Duodenal mucosa (tissue), 2 donors: ENCODE measurements at regions not wholly inside any gene's neighbourhood (a gene's known extent, or its start where the extent isn't known, plus 50 kb on each side); places are given as distances from the start of the nearest gene placed in this dataset.

ENCODE experiments used
- H3K27ac ChIP-seq: one replicate; pipeline ENCODE4 v1.7.0; 2013; ENCODE audit warnings: low read depth, low read length
- H3K27me3 ChIP-seq, 2 donors: one replicate each; pipeline ENCODE4 v1.7.0; 2013; ENCODE audit warnings: low read length in 2 of 2, control low read depth in 1 of 2; ENCODE audit not compliant: insufficient read depth in 2 of 2, control insufficient read depth in 1 of 2
- H3K36me3 ChIP-seq, 2 donors: one replicate each; pipeline ENCODE4 v1.7.0; 2013; ENCODE audit warnings: low read length in 2 of 2, control low read depth in 1 of 2; ENCODE audit not compliant: insufficient read depth in 2 of 2, control insufficient read depth in 1 of 2
- H3K4me1 ChIP-seq, 2 donors: one replicate each; pipeline ENCODE4 v1.7.0; 2013; ENCODE audit warnings: low read length in 2 of 2, control low read depth in 1 of 2; ENCODE audit not compliant: insufficient read depth in 2 of 2, control insufficient read depth in 1 of 2
- H3K4me3 ChIP-seq, 2 donors: one replicate each; pipeline ENCODE4 v1.7.0; 2013; ENCODE audit warnings: low read length in 2 of 2, low read depth in 1 of 2
- H3K9ac ChIP-seq, 2 donors: one replicate each; pipeline ENCODE4 v1.7.0; 2013; ENCODE audit warnings: low read length in 2 of 2, low read depth in 1 of 2
- H3K9me3 ChIP-seq, 2 donors: one replicate each; pipeline ENCODE4 v1.7.0; 2013; ENCODE audit warnings: low read length in 2 of 2, control low read depth in 1 of 2; ENCODE audit not compliant: control insufficient read depth in 1 of 2

DNA sequence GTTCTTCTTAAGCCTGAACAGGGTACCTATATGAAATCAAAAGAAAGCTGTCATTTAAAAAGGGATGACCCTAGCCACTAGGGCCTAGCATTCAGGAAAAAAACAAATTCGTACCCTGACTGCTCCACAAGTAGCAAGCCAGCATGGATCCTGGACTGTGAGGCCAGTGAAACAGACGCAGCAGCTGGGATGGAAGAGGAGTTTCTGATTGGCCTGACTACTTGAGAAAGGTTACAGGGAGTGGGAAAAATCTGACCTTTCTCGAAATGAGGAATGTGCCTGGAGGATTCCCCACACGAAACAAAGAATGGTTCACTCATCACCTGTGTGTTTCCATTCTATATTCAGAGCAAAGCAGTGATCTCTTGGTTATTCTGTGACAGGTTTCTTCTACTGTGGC lies 87.6 kb upstream of the JADE1 start:
- Histone ChIP-seq H3K9me3 (no peaks in the 10 kb centered on the region), H3K27ac (no peak overlapping the region), H3K9ac (no peak overlapping the region), H3K4me1 (no peaks in the 10 kb centered on the region), H3K4me3 (no peak overlapping the region), H3K27me3 (no peaks in the 10 kb centered on the region), H3K36me3 (no peaks in the 10 kb centered on the region)

DNA sequence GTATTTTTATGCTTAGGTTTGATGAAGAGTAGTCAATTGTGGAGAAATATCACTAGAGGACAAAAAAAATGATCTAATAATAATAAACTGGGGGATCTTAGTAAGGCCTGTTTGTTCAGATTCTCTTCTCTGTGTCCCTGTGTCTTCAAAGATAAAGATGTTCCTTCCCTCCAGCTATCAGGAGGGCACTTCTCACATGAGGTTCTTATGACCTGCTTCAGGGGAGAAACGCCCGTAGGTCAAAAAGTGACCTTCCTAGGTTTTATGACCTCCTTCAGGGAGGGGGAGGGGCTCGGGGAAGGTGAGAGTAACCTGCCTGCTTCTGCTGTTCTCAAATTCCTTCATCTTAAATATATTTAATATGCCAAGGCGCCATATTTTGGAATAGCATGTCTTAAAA lies 89.2 kb upstream of the JADE1 start:
- Histone ChIP-seq H3K36me3 (no peaks in the 10 kb centered on the region), H3K27ac (no peak overlapping the region), H3K27me3 (no peaks in the 10 kb centered on the region), H3K9ac (no peak overlapping the region), H3K4me1 (no peaks in the 10 kb centered on the region), H3K9me3 (no peaks in the 10 kb centered on the region), H3K4me3 (no peak overlapping the region)

DNA sequence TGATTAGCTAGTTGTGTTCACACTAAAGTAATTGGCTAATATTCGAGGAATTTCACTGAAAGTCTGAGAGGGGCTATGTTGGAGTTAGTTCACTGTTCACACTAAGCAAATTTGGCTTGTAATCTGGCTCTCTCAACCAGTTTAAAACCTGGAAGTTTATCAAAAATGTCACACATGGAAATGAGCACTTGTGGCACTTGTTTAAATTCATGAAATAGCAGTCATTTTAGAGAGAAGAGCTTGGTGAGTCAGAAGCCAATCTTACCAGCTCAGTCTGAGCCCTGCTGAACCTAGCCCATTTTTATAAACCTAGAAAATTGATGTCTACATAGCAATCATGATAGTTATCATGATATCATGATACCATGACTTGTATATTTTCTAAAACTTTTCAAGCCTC lies 90.7 kb upstream of the JADE1 start:
- no peak overlapping the region for H3K9ac ChIP-seq
- no peak overlapping the region for H3K4me3 ChIP-seq
- H3K27ac ChIP-seq = no peak overlapping the region
- no peaks in the 10 kb centered on the region for H3K9me3 ChIP-seq
- H3K36me3 ChIP-seq = no peaks in the 10 kb centered on the region
- no peaks in the 10 kb centered on the region for H3K27me3 ChIP-seq
- H3K4me1 ChIP-seq = no peaks in the 10 kb centered on the region

DNA sequence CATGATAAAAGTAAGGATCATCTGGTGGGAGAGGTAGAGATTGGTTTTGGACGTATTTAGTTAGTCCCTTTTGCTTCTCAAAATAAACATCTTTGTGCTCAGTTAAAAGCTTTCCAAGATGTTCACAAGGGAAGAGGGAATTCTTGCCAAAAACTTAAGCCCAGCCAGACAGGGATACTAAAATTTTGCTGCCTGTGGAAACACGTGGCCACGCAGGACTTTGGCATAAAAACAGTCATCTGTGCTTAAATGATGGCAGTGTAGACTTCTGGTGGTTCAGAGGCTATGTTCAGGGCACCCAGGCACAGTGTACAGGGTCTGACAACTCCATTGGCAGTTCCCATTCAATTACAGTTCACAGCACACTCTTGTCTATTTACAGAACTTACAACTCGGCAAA lies 93.2 kb upstream of the JADE1 start:
- Histone ChIP-seq H3K9ac (no peak overlapping the region), H3K36me3 (no peaks in the 10 kb centered on the region), H3K27me3 (no peaks in the 10 kb centered on the region), H3K4me1 (no peaks in the 10 kb centered on the region), H3K9me3 (no peaks in the 10 kb centered on the region), H3K27ac (no peak overlapping the region), H3K4me3 (no peak overlapping the region)

DNA sequence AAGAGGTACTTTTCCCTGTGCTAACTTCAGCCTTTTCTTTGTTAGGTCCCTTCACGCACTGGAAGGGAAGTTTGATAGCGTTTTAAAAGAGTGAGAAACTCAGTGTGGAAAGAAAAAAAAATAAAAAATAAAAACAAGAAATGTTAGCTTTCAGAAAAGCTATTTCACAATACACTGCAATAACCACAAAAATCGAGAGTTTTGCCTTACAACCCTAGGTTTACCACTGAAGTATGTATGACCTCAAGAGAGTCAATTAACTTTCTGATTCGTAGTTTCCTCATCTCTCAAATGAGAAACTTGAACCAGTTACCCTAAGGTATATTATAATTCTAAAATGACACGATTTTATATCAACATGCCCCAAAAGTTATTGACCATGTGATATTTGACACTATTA lies 93.9 kb upstream of the JADE1 start:
- no peak overlapping the region for H3K27ac ChIP-seq
- H3K4me3 ChIP-seq = no peak overlapping the region
- H3K36me3 ChIP-seq = no peaks in the 10 kb centered on the region
- H3K9me3 ChIP-seq = no peaks in the 10 kb centered on the region
- H3K27me3 ChIP-seq = no peaks in the 10 kb centered on the region
- H3K4me1 ChIP-seq = no peaks in the 10 kb centered on the region
- H3K9ac ChIP-seq = no peak overlapping the region

DNA sequence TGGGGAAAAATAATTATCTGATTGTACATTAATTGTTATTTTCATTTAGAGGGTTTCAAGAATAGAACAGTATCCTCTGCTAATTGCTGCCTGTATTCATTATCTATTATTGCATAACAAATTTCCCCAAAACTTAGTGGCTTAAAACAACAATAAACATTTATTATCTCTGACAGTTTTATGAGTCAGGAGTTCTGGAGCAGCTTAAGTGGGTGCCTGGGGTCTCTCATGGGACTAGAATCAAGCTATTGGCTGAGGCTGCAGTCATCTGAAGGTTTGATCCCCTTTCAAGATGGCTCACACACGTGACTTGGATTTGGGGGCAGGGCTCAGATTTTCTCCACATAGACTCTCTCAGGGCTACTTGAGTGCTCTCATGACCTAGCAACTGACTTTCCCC lies 98.1 kb upstream of the JADE1 start:
- no peak overlapping the region for H3K4me3 ChIP-seq
- H3K27ac ChIP-seq = no peak overlapping the region
- H3K9me3 ChIP-seq = no peaks in the 10 kb centered on the region
- H3K4me1 ChIP-seq = no peaks in the 10 kb centered on the region
- H3K27me3 ChIP-seq = no peaks in the 10 kb centered on the region
- no peaks in the 10 kb centered on the region for H3K36me3 ChIP-seq
- H3K9ac ChIP-seq = no peak overlapping the region

DNA sequence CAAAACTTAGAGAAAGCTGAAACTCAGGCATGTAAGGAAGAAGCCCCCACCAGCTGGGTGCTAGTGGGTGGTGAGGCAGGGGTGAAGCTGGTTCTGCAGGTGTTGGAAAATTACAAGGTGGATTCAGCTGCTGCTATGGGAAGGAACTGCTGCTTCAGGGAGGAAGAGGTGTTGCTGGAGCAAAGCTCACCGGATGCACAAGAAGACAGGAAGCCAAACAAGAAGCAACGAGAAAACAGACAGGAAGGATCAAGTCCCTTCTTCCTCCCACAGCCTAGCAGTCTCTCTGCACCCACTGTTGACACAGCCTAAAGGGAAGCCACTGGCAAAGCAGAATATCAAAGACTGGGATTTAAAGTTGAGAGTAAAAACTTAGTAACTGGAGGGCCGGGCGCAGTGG lies 100.2 kb upstream of the JADE1 start:
- Histone ChIP-seq H3K4me1 (no peaks in the 10 kb centered on the region), H3K9me3 (no peaks in the 10 kb centered on the region), H3K4me3 (no peak overlapping the region), H3K36me3 (no peaks in the 10 kb centered on the region), H3K27me3 (no peaks in the 10 kb centered on the region), H3K27ac (no peak overlapping the region), H3K9ac (no peak overlapping the region)

DNA sequence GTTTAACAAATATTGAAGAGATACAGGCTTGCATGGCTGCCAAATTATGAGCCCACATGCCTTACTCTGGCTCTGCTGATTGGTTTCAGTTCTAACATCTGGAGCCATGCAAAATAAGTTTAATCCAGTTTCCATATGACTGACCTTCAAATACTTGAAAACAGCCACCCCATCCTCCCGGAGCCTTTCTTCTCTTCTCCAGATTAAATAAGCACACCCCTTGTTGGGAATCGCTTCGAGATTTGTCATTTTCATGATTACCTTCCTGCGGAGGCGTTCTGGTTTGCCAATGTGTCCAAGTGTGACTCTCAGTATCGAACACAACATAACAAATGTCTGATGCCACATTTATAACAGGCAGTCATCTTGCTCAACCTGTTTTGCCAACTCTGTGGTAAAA lies 101.6 kb upstream of the JADE1 start:
- Histone ChIP-seq H3K9me3 (no peaks in the 10 kb centered on the region), H3K4me1 (no peaks in the 10 kb centered on the region), H3K27ac (no peak overlapping the region), H3K4me3 (no peak overlapping the region), H3K9ac (no peak overlapping the region), H3K27me3 (no peaks in the 10 kb centered on the region), H3K36me3 (no peaks in the 10 kb centered on the region)

DNA sequence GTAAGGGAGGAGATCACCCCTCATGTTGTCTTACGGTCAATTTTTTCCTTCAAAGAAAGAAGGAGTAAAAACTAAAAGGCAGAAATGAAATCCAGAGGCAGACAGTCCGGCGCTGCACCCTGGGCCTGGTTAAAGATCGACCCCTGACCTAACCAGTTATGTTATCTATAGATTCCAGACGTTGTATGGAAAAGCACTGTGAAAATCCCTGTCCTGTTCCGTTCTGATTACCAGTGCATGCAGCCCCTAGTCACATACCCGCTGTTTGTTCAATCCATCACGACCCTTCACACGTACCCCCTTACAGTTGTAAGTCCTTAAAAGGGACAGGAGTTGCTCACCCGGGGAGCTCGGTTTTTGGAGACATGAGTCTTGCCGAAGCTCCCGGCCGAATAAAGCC lies 105.6 kb upstream of the JADE1 start:
- H3K36me3 ChIP-seq = no peaks in the 10 kb centered on the region
- H3K9me3 ChIP-seq = no peaks in the 10 kb centered on the region
- no peak overlapping the region for H3K4me3 ChIP-seq

DNA sequence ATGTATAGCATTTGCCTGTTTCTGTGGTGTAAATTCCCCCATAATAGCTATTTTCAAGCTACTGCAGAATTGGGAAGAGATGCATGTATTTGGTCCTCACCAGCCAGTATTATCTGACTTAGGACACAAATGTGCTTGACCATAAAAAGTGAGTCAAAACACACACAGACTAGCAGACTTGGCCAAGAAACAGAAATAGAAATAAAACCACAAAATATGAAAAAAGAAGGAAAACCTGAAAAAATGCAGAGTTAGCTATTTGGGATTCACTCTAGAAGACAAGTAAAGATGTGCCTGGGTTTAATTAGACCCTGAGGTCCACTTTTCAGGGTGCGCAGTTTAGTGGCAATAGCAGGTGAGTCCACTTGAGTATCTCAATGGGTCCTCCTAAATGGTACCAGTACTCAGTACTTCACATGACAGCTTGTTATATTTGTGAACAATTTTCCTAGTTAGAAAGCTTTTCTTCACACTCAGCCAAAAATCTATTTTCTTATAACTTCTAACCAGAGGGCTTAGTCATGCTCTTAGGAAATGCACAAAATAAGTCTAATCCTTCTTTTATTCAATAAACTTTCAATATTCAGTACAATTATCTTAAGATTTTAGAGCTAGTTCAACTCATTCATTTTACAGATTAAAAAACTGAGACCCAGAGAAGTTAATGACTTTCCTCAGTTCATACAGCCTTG lies 108.7 kb upstream of the JADE1 start:
- Histone ChIP-seq H3K4me1 (peaks cover 4 to 8% of the 10 kb centered on the region in 2 donors), H3K27ac (no peak overlapping the region), H3K9me3 (no peaks in the 10 kb centered on the region), H3K4me3 (no peak overlapping the region), H3K27me3 (no peaks in the 10 kb centered on the region), H3K36me3 (no peaks in the 10 kb centered on the region), H3K9ac (no peak overlapping the region)

More for the DNA sequence above, 105.6 kb upstream of the JADE1 start:
- no peak overlapping the region for H3K9ac ChIP-seq
- H3K4me1 ChIP-seq = no peaks in the 10 kb centered on the region
- no peaks in the 10 kb centered on the region for H3K27me3 ChIP-seq
- H3K27ac ChIP-seq = no peak overlapping the region

DNA sequence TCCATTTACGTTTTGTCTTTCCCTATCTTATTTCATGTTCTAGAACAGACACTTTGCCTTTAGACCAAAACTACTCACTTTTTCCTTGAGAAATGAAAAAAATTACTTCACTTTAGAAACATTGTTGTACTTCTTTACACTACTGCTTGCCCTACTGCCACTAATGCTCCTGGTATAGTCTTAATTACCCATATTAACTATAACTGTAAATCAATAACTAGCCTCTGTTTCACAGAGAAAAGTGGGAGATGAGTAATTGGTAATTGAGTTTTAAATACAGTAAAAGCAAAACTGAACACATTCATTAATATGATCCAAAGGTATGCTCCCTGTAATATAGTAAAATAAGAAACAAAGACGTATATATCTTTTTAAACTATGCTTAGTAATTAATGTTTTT lies 111.1 kb upstream of the JADE1 start:
- Histone ChIP-seq H3K36me3 (no peaks in the 10 kb centered on the region), H3K27ac (no peak overlapping the region), H3K4me3 (no peak overlapping the region), H3K4me1 (peaks cover 4 to 8% of the 10 kb centered on the region in 2 donors), H3K9me3 (no peaks in the 10 kb centered on the region), H3K9ac (no peak overlapping the region), H3K27me3 (no peaks in the 10 kb centered on the region)
